ENCODE measurements at regions not wholly inside any gene's neighbourhood (a gene's known extent, or its start where the extent isn't known, plus 50 kb on each side); places are given as distances from the start of the nearest gene placed in this dataset.

- TF ChIP-seq CTCF (IDR thresholded peaks at IDR 0.05) (no peak), POLR2A (IDR thresholded peaks at IDR 0.05) (no peak)
These were observed 119.7 kb upstream of the ADAMTS5 start for GRCh38 chr21:27086630-27087029.

All from transverse colon (tissue), 3 donors.